HEK293 (cell line): ENCODE measurements at regions not wholly inside any gene's neighbourhood (a gene's known extent, or its start where the extent isn't known, plus 50 kb on each side); places are given as distances from the start of the nearest gene placed in this dataset.

ENCODE experiments used
- CTCF ChIA-PET: fragments of 350-600 bp; formaldehyde crosslinking; extraction: SDS; loops from one replicate; lab custom pipeline; 2021; ENCODE audit warnings: antibody characterized with exemption; lab: Yijun Ruan, JAX
- POLR2A ChIA-PET: fragments of 300-600 bp; formaldehyde crosslinking; extraction: SDS; loops from one replicate; lab custom pipeline; 2020; ENCODE audit warnings: antibody characterized with exemption, inconsistent platforms; lab: Yijun Ruan, JAX
- H3K27ac ChIP-seq: fragments of 200-500 bp; sonication (Bioruptor generic); 2 replicates; pipeline ENCODE4 v1.5.1; 2014; ENCODE audit warnings: low read depth, low read length, control low read depth, inconsistent platforms; ENCODE audit errors: extremely low read depth
- H3K36me3 ChIP-seq, 2 experiments: fragments of 200-500 bp in 1 of 2; sonication (Bioruptor generic) in 1 of 2; 1 replicate in 1 of 2; 2 replicates in 1 of 2; pipeline ENCODE4 v1.5.1; 2014 to 2017; ENCODE audit warnings: inconsistent platforms in 2 of 2, low read length in 2 of 2; ENCODE audit not compliant: control insufficient read depth in 2 of 2, insufficient read depth in 1 of 2
- H3K4me1 ChIP-seq: fragments of 200-500 bp; sonication (Bioruptor generic); 2 replicates; pipeline ENCODE4 v1.5.1; 2014; ENCODE audit warnings: mild to moderate bottlenecking, low read length, inconsistent platforms; ENCODE audit not compliant: control insufficient read depth, insufficient read depth
- H3K4me3 ChIP-seq: 2 replicates; pipeline ENCODE4 v1.5.1; 2011; ENCODE audit warnings: low read depth, mild to moderate bottlenecking, control low read depth, low read length, moderate library complexity
- H3K9me3 ChIP-seq: fragments of 200-500 bp; sonication (Bioruptor generic); 2 replicates; pipeline ENCODE4 v1.5.1; 2014; ENCODE audit warnings: low read depth, low read length, inconsistent platforms; ENCODE audit not compliant: control insufficient read depth, insufficient read depth
- BCL6B ChIP-seq: fragments of 450-650 bp; formaldehyde crosslinking; IDR thresholded peaks from 2 replicates; pipeline ENCODE4 v1.5.1; 2017; ENCODE audit warnings: missing biosample characterization, missing genetic modification characterization
- GFI1B ChIP-seq: fragments of 450-650 bp; formaldehyde crosslinking; IDR thresholded peaks from 2 replicates; pipeline ENCODE4 v1.5.1; 2016; ENCODE audit warnings: missing biosample characterization, missing genetic modification characterization
- INSM2 ChIP-seq: fragments of 450-650 bp; formaldehyde crosslinking; IDR thresholded peaks from 2 replicates; pipeline ENCODE4 v1.5.1; 2016; ENCODE audit warnings: missing biosample characterization, missing genetic modification characterization
- KLF8 ChIP-seq: fragments of 450-650 bp; formaldehyde crosslinking; IDR thresholded peaks from 2 replicates; pipeline ENCODE4 v1.5.1; 2016; ENCODE audit warnings: missing biosample characterization, missing genetic modification characterization
- MYNN ChIP-seq: fragments of 450-650 bp; formaldehyde crosslinking; IDR thresholded peaks from 2 replicates; pipeline ENCODE4 v1.5.1; 2016; ENCODE audit warnings: missing biosample characterization, missing genetic modification characterization, borderline replicate concordance
- PBX3 ChIP-seq: sonication (generic); formaldehyde crosslinking; IDR thresholded peaks from 2 replicates; pipeline ENCODE4 v1.8.1; 2022; ENCODE audit warnings: mild to moderate bottlenecking, moderate library complexity, missing genetic modification reagents
- SETDB1 ChIP-seq: IDR thresholded peaks from one replicate; pipeline ENCODE4 v1.6.1; 2017; ENCODE audit warnings: mild to moderate bottlenecking, low read length, moderate library complexity, mixed read lengths; ENCODE audit not compliant: insufficient read length
- ZBTB17 ChIP-seq: fragments of 450-650 bp; formaldehyde crosslinking; IDR thresholded peaks from 2 replicates; pipeline ENCODE4 v1.5.1; 2016; ENCODE audit warnings: missing biosample characterization, missing genetic modification characterization
- ZNF114 ChIP-seq: fragments of 450-650 bp; formaldehyde crosslinking; IDR thresholded peaks from 2 replicates; pipeline ENCODE4 v1.5.0; 2017; ENCODE audit warnings: missing biosample characterization, missing genetic modification characterization
- ZNF350 ChIP-seq: fragments of 450-650 bp; formaldehyde crosslinking; IDR thresholded peaks from 2 replicates; pipeline ENCODE4 v1.5.0; 2017; ENCODE audit warnings: missing biosample characterization, mild to moderate bottlenecking, missing genetic modification characterization
- ZNF426 ChIP-seq: fragments of 450-650 bp; formaldehyde crosslinking; IDR thresholded peaks from 2 replicates; pipeline ENCODE4 v1.5.1; 2017; ENCODE audit warnings: missing biosample characterization, missing genetic modification characterization, mild to moderate bottlenecking, inconsistent platforms, moderate library complexity
- ZNF510 ChIP-seq: fragments of 450-650 bp; formaldehyde crosslinking; IDR thresholded peaks from 2 replicates; pipeline ENCODE4 v1.5.1; 2018; ENCODE audit warnings: mild to moderate bottlenecking, missing genetic modification characterization, missing biosample characterization; ENCODE audit not compliant: insufficient replicate concordance
- ZNF529 ChIP-seq: fragments of 450-650 bp; formaldehyde crosslinking; IDR thresholded peaks from 2 replicates; pipeline ENCODE4 v1.5.1; 2017; ENCODE audit warnings: missing genetic modification characterization, missing biosample characterization; ENCODE audit not compliant: insufficient replicate concordance
- ZNF544 ChIP-seq: fragments of 450-650 bp; formaldehyde crosslinking; IDR thresholded peaks from 2 replicates; pipeline ENCODE4 v1.5.0; 2017; ENCODE audit warnings: missing biosample characterization, missing genetic modification characterization
- ZNF558 ChIP-seq: fragments of 450-650 bp; formaldehyde crosslinking; IDR thresholded peaks from 2 replicates; pipeline ENCODE4 v1.5.1; 2016; ENCODE audit warnings: missing biosample characterization, missing genetic modification characterization
- ZNF621 ChIP-seq: fragments of 450-650 bp; formaldehyde crosslinking; IDR thresholded peaks from 2 replicates; pipeline ENCODE4 v1.5.1; 2017; ENCODE audit warnings: missing biosample characterization, missing genetic modification characterization
- ZNF626 ChIP-seq: fragments of 450-650 bp; sonication (Bioruptor Pico); formaldehyde crosslinking; IDR thresholded peaks from 2 replicates; pipeline ENCODE4 v1.5.1; 2018; ENCODE audit warnings: missing biosample characterization, missing genetic modification characterization, inconsistent platforms
- ZNF658 ChIP-seq: fragments of 450-650 bp; formaldehyde crosslinking; IDR thresholded peaks from 2 replicates; pipeline ENCODE4; 2016; ENCODE audit warnings: missing biosample characterization, missing genetic modification characterization
- ZNF660 ChIP-seq: fragments of 450-650 bp; IDR thresholded peaks from 2 replicates; pipeline ENCODE4 v1.5.1; 2018; ENCODE audit warnings: missing biosample characterization, mild to moderate bottlenecking, missing genetic modification characterization
- ZNF664 ChIP-seq: fragments of 450-650 bp; formaldehyde crosslinking; IDR thresholded peaks from 2 replicates; pipeline ENCODE4 v1.5.1; 2016; ENCODE audit warnings: missing biosample characterization, missing genetic modification characterization
- ZNF701 ChIP-seq: fragments of 450-650 bp; formaldehyde crosslinking; IDR thresholded peaks from 2 replicates; pipeline ENCODE4 v1.5.1; 2016; ENCODE audit warnings: missing biosample characterization, missing genetic modification characterization
- ZNF830 ChIP-seq: fragments of 450-650 bp; IDR thresholded peaks from 2 replicates; pipeline ENCODE4 v1.5.0; 2018; ENCODE audit warnings: missing biosample characterization, missing genetic modification characterization, low read depth, mild to moderate bottlenecking, moderate library complexity
- ZSCAN23 ChIP-seq: fragments of 450-650 bp; formaldehyde crosslinking; IDR thresholded peaks from 2 replicates; pipeline ENCODE4 v1.5.1; 2016; ENCODE audit warnings: missing biosample characterization, missing genetic modification characterization
- TF ChIP-seq, protein P1 (sequence below): fragments of 450-650 bp; formaldehyde crosslinking; IDR thresholded peaks from 2 replicates; pipeline ENCODE4 v1.5.1; 2016; ENCODE audit warnings: missing biosample characterization, missing genetic modification characterization, low read depth
- TF ChIP-seq, protein P2 (sequence below): fragments of 450-650 bp; formaldehyde crosslinking; optimal IDR thresholded peaks from 2 replicates; pipeline ENCODE3; 2016; ENCODE audit warnings: missing biosample characterization, mild to moderate bottlenecking, missing genetic modification characterization

DNA sequence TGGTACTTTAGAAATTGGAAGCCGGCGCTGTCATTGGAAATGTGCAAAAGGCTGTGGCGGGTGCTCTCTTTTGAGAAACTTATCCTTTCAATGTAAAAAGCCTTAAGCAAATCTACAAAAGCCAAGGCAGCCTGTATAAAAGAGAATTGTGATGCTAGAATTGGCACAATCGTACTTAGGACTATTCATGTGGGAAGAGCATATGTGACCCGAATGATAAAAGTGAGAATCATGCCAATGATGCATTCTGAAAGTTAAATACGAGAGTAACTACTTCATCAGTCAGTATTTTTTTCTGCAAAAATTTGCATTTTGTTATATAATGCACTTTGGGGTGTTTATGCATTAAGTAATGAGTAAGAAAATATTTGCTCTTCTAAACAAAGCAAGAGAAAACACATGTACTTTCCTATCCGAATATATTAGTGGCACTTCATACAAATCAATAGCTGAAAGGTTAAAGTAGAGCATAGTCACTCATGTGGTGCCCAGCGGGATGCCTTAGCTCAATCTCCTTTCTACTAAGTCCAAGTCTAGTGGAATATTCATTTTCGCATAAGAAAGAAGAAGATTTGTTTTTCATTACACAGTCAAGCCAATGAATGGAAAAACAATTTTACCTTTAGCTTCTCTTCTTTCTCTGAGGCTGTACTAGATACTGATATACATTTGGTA, 1256.6 kb upstream of the B3GALT2 start:
- H3K36me3 ChIP-seq = no peaks in the 10 kb centered on the region
- no peaks in the 10 kb centered on the region for H3K4me1 ChIP-seq
- POLR2A ChIA-PET = no interaction called here
- CTCF ChIA-PET = no interaction called here
- TF ChIP-seq ZNF426 (no peak), INSM2 (tag by site-specific recombination) (no peak)
- TF ChIP-seq, all 188 proteins: peak for 0
- Histone ChIP-seq H3K27ac (no peak overlapping the region), H3K4me3 (no peak overlapping the region), H3K9me3 (no peaks in the 10 kb centered on the region)

DNA sequence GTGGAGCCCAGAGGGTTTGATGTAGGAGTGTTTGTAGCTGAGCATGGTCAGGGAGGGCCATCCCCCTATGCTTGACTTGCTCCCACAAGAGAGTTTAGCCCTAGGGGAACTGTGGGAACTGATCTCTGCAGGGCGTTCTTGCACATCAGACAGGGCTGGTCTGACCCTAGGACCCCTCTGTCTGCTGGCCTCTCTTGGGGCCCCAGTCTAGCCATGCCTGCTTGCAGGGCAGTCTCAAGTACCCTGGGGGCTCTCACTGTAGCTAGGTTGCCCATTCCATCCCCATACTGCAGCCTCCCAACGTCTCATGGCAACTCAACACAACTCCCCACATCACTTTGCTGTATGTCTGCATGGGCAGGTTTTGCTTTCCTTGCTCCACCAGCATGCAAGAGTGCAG, 1250.7 kb upstream of the B3GALT2 start:
- no peak overlapping the region for H3K4me3 ChIP-seq
- ChIA-PET CTCF (no interaction called here), POLR2A (no interaction called here)
- H3K9me3 ChIP-seq = no peaks in the 10 kb centered on the region
- H3K27ac ChIP-seq = no peak overlapping the region
- H3K36me3 ChIP-seq = no peaks in the 10 kb centered on the region
- TF ChIP-seq ZNF544 (tag by site-specific recombination) (no peak), KLF8 (tag by site-specific recombination) (no peak), ZNF558 (tag by site-specific recombination) (no peak), ZNF660 (tag by site-specific recombination) (no peak), ZNF830 (tag by site-specific recombination) (no peak), ZNF529 (no peak), SETDB1 (no peak), ZNF664 (tag by site-specific recombination) (no peak), ZSCAN23 (tag by site-specific recombination) (no peak), GFI1B (tag by site-specific recombination) (no peak), ZNF350 (tag by site-specific recombination) (no peak)
- TF ChIP-seq, protein P1, sequence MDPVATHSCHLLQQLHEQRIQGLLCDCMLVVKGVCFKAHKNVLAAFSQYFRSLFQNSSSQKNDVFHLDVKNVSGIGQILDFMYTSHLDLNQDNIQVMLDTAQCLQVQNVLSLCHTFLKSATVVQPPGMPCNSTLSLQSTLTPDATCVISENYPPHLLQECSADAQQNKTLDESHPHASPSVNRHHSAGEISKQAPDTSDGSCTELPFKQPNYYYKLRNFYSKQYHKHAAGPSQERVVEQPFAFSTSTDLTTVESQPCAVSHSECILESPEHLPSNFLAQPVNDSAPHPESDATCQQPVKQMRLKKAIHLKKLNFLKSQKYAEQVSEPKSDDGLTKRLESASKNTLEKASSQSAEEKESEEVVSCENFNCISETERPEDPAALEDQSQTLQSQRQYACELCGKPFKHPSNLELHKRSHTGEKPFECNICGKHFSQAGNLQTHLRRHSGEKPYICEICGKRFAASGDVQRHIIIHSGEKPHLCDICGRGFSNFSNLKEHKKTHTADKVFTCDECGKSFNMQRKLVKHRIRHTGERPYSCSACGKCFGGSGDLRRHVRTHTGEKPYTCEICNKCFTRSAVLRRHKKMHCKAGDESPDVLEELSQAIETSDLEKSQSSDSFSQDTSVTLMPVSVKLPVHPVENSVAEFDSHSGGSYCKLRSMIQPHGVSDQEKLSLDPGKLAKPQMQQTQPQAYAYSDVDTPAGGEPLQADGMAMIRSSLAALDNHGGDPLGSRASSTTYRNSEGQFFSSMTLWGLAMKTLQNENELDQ (tag by site-specific recombination) = no peak
- TF ChIP-seq, protein P2, sequence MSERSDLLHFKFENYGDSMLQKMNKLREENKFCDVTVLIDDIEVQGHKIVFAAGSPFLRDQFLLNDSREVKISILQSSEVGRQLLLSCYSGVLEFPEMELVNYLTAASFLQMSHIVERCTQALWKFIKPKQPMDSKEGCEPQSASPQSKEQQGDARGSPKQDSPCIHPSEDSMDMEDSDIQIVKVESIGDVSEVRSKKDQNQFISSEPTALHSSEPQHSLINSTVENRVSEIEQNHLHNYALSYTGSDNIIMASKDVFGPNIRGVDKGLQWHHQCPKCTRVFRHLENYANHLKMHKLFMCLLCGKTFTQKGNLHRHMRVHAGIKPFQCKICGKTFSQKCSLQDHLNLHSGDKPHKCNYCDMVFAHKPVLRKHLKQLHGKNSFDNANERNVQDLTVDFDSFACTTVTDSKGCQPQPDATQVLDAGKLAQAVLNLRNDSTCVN = no peak
- H3K4me1 ChIP-seq = no peaks in the 10 kb centered on the region

DNA sequence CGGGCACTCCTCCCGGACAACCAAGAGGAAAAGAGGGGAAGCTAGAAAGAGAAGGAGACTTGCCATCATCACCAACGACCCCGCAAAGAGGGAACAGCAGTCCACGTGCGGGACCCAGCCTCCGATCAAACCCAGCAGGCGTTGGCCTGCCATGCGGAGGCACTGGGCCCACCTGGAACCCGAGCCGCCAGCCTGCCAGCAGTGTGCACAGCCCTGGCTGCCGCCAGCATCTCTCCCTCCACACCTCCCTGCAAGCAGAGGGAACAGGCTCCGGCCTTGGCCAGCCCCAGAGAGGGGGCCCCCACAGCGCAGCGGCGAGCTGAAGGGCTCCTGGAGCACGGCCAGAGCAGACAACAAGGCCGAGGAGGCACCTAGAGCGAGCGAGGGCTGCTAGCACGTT, 1244.7 kb upstream of the B3GALT2 start:
- Histone ChIP-seq H3K36me3 (no peaks in the 10 kb centered on the region), H3K9me3 (no peaks in the 10 kb centered on the region), H3K27ac (no peak overlapping the region), H3K4me3 (no peak overlapping the region), H3K4me1 (no peaks in the 10 kb centered on the region)
- ChIA-PET POLR2A (no interaction called here), CTCF (no interaction called here)
- TF ChIP-seq ZNF626 (tag by site-specific recombination) = no peak
- TF ChIP-seq ZNF701 = no peak
- no peak for TF ChIP-seq BCL6B
- TF ChIP-seq ZNF510 (tag by site-specific recombination) = no peak
- no peak for TF ChIP-seq PBX3 (CRISPR knock-in tag)
- TF ChIP-seq MYNN (tag by site-specific recombination) = no peak
- TF ChIP-seq ZNF621 (tag by site-specific recombination) = no peak
- no peak for TF ChIP-seq ZBTB17 (tag by site-specific recombination)
- TF ChIP-seq ZNF114 = no peak
- TF ChIP-seq ZNF658 = no peak
